ENCODE measurements at regions not wholly inside any gene's neighbourhood (a gene's known extent, or its start where the extent isn't known, plus 50 kb on each side); places are given as distances from the start of the nearest gene placed in this dataset.
"Not testable (repeated sequence)": the region's sequence is repeated elsewhere in the genome, so short reads cannot be mapped to it uniquely, and the experiment has no call there.

GRCh38 chr20:6333110-6333509 lies 210.3 kb upstream of the FERMT1 start:
- TF ChIP-seq SMC3 (conservative IDR thresholded peaks at IDR 0.05; ENCODE audit: poor library complexity) (no peak), EZH2 (IDR thresholded peaks at IDR 0.05; ENCODE audit: borderline replicate concordance, insufficient read depth, low read length, poor library complexity, severe bottlenecking) (no peak), EP300 (conservative IDR thresholded peaks at IDR 0.05; ENCODE audit: poor library complexity, severe bottlenecking) (no peak), REST (IDR thresholded peaks at IDR 0.05; ENCODE audit: borderline replicate concordance) (no peak), RAD21 (conservative IDR thresholded peaks at IDR 0.05) (no peak), POLR2AphosphoS5 (IDR thresholded peaks at IDR 0.05) (no peak), TAF1 (IDR thresholded peaks at IDR 0.05; ENCODE audit: low read depth) (no peak), MXI1 (conservative IDR thresholded peaks at IDR 0.05; ENCODE audit: poor library complexity, severe bottlenecking) (no peak)
- H4K20me1 ChIP-seq (ENCODE audit: insufficient read depth): no peaks in the 10 kb centered on the region
- H3K9ac ChIP-seq (ENCODE audit: low read length): no peak overlapping the region
- H3K9me3 ChIP-seq (ENCODE audit: low read length): no peaks in the 10 kb centered on the region
- H3K36me3 ChIP-seq (ENCODE audit: insufficient read depth, low read length): no peaks in the 10 kb centered on the region
- H3F3A ChIP-seq (ENCODE audit: insufficient read depth, low read length, poor library complexity, severe bottlenecking): no peaks in the 10 kb centered on the region
- no peak overlapping the region for H3K27ac ChIP-seq (ENCODE audit: low read length)
- H3K79me2 ChIP-seq (replicated peaks; ENCODE audit: insufficient read depth, low read length): no peaks in the 10 kb centered on the region
- H2AFZ ChIP-seq (ENCODE audit: low read depth, low read length): no peak overlapping the region
- no peaks in the 10 kb centered on the region for H3K9me2 ChIP-seq (ENCODE audit: insufficient read depth, low read length)
- no peak overlapping the region for H3K4me3 ChIP-seq (ENCODE audit: low read length)
- H3K4me2 ChIP-seq (ENCODE audit: low read length): no peak overlapping the region
- H3K27me3 ChIP-seq (ENCODE audit: insufficient read depth, low read depth, low read length): no peaks in the 10 kb centered on the region

GRCh38 chr20:6321235-6321634 lies 198.4 kb upstream of the FERMT1 start:
- H3K9me2 ChIP-seq (ENCODE audit: insufficient read depth, low read length); H3K27ac ChIP-seq (ENCODE audit: low read length); H3F3A ChIP-seq (ENCODE audit: insufficient read depth, low read length, poor library complexity, severe bottlenecking); H3K27me3 ChIP-seq (ENCODE audit: insufficient read depth, low read depth, low read length); H3K4me2 ChIP-seq (ENCODE audit: low read length); H4K20me1 ChIP-seq (ENCODE audit: insufficient read depth); H3K36me3 ChIP-seq (ENCODE audit: insufficient read depth, low read length); H3K9me3 ChIP-seq (ENCODE audit: low read length); H3K9ac ChIP-seq (ENCODE audit: low read length); H3K4me3 ChIP-seq (ENCODE audit: low read length); H2AFZ ChIP-seq (ENCODE audit: low read depth, low read length); H3K79me2 ChIP-seq (replicated peaks; ENCODE audit: insufficient read depth, low read length): not testable (repeated sequence)

GRCh38 chr20:6311841-6312655 lies 189.2 kb upstream of the FERMT1 start:
- Histone ChIP-seq H3K79me2 (replicated peaks; ENCODE audit: insufficient read depth, low read length) (no peaks in the 10 kb centered on the region), H3K9me2 (ENCODE audit: insufficient read depth, low read length) (no peaks in the 10 kb centered on the region), H3K9ac (ENCODE audit: low read length) (no peak overlapping the region), H3F3A (ENCODE audit: insufficient read depth, low read length, poor library complexity, severe bottlenecking) (no peaks in the 10 kb centered on the region), H3K9me3 (ENCODE audit: low read length) (no peaks in the 10 kb centered on the region), H3K4me3 (ENCODE audit: low read length) (no peak overlapping the region), H3K4me2 (ENCODE audit: low read length) (no peak overlapping the region), H2AFZ (ENCODE audit: low read depth, low read length) (no peak overlapping the region), H3K27ac (ENCODE audit: low read length) (no peak overlapping the region), H3K36me3 (ENCODE audit: insufficient read depth, low read length) (no peaks in the 10 kb centered on the region), H3K27me3 (ENCODE audit: insufficient read depth, low read depth, low read length) (no peaks in the 10 kb centered on the region), H4K20me1 (ENCODE audit: insufficient read depth) (no peaks in the 10 kb centered on the region)
- TF ChIP-seq RAD21 (conservative IDR thresholded peaks at IDR 0.05) (no peak), REST (IDR thresholded peaks at IDR 0.05; ENCODE audit: borderline replicate concordance) (no peak), CTCF (IDR thresholded peaks at IDR 0.05; ENCODE audit: poor library complexity, severe bottlenecking) (no peak), TAF1 (IDR thresholded peaks at IDR 0.05; ENCODE audit: low read depth) (no peak), SMC3 (conservative IDR thresholded peaks at IDR 0.05; ENCODE audit: poor library complexity) (no peak), MXI1 (conservative IDR thresholded peaks at IDR 0.05; ENCODE audit: poor library complexity, severe bottlenecking) (no peak), POLR2AphosphoS5 (IDR thresholded peaks at IDR 0.05) (no peak), EP300 (conservative IDR thresholded peaks at IDR 0.05; ENCODE audit: poor library complexity, severe bottlenecking) (no peak), EZH2 (IDR thresholded peaks at IDR 0.05; ENCODE audit: borderline replicate concordance, insufficient read depth, low read length, poor library complexity, severe bottlenecking) (no peak)
